Common myeloid progenitor, CD34-positive (primary cell): ENCODE measurements at regions not wholly inside any gene's neighbourhood (a gene's known extent, or its start where the extent isn't known, plus 50 kb on each side); places are given as distances from the start of the nearest gene placed in this dataset.

ENCODE experiments used
- CTCF ChIA-PET: fragments of 350-600 bp; sonication (Branson Sonifier 250); formaldehyde crosslinking; loops from one replicate; lab custom pipeline; 2021; ENCODE audit warnings: antibody characterized with exemption; lab: Charles Lee
- POLR2A ChIA-PET: fragments of 350-600 bp; sonication (Branson Sonifier 250); formaldehyde crosslinking; loops from one replicate; lab custom pipeline; 2021; ENCODE audit warnings: antibody characterized with exemption; lab: Charles Lee
- DNase-seq, 3 donors: peaks; one replicate each; pipeline versions ENCODE4 v3.0.0 to v3.0.0-alpha.2; 2013
- H3K27ac ChIP-seq, 2 experiments: 1 replicate in 1 of 2; 2 replicates in 1 of 2; pipeline ENCODE4 v1.7.0; 2013; ENCODE audit warnings: inconsistent platforms in 2 of 2, low read length in 2 of 2, mild to moderate bottlenecking in 2 of 2, low read depth in 1 of 2, moderate library complexity in 1 of 2; ENCODE audit not compliant: severe bottlenecking in 2 of 2, insufficient read depth in 1 of 2, poor library complexity in 1 of 2
- H3K27me3 ChIP-seq, 5 experiments: replicated peaks in 2 of 5; 1 replicate in 3 of 5; 2 replicates in 2 of 5; pipeline versions ENCODE4 v1.6.1 to v1.7.0; 2013; ENCODE audit warnings: low read length in 4 of 5, mild to moderate bottlenecking in 2 of 5, moderate library complexity in 2 of 5, inconsistent platforms in 1 of 5; ENCODE audit not compliant: insufficient read depth in 5 of 5, control insufficient read depth in 4 of 5
- H3K36me3 ChIP-seq, 4 experiments: 1 replicate in 2 of 4; 2 replicates in 2 of 4; pipeline versions ENCODE4 v1.6.1 to v1.7.0; 2013; ENCODE audit warnings: low read length in 3 of 4, control low read depth in 1 of 4, mild to moderate bottlenecking in 1 of 4; ENCODE audit not compliant: control insufficient read depth in 4 of 4, insufficient read depth in 4 of 4
- H3K4me1 ChIP-seq, 4 experiments: 1 replicate in 3 of 4; 2 replicates in 1 of 4; pipeline versions ENCODE4 v1.6.1 to v1.7.1; 2013; ENCODE audit warnings: low read length in 3 of 4, mild to moderate bottlenecking in 3 of 4, control low read depth in 1 of 4, inconsistent platforms in 1 of 4, moderate library complexity in 1 of 4; ENCODE audit not compliant: control insufficient read depth in 4 of 4, insufficient read depth in 4 of 4; ENCODE audit errors: control extremely low read depth in 1 of 4
- H3K4me3 ChIP-seq, 7 experiments: 1 replicate in 4 of 7; 2 replicates in 3 of 7; pipeline versions ENCODE4 v1.5.1 to v1.7.0; 2013; ENCODE audit warnings: mild to moderate bottlenecking in 7 of 7, low read length in 6 of 7, moderate library complexity in 6 of 7, inconsistent platforms in 2 of 7, low read depth in 2 of 7, control low read depth in 1 of 7; ENCODE audit not compliant: insufficient read depth in 4 of 7, control insufficient read depth in 1 of 7; ENCODE audit errors: extremely low read depth in 1 of 7
- H3K9me3 ChIP-seq, 5 experiments: 1 replicate in 4 of 5; 2 replicates in 1 of 5; pipeline versions ENCODE4 v1.6.1 to v1.7.1; 2013; ENCODE audit warnings: low read length in 4 of 5, mild to moderate bottlenecking in 2 of 5, inconsistent platforms in 1 of 5, low read depth in 1 of 5, moderate library complexity in 1 of 5; ENCODE audit not compliant: control insufficient read depth in 4 of 5, insufficient read depth in 2 of 5; ENCODE audit errors: control extremely low read depth in 1 of 5
- WGBS: methylation state at CpG from one replicate; pipeline ENCODE4 v1.1.5; 2013; ENCODE audit not compliant: insufficient coverage; 5-methylcytosine and 5-hydroxymethylcytosine counted together

DNA sequence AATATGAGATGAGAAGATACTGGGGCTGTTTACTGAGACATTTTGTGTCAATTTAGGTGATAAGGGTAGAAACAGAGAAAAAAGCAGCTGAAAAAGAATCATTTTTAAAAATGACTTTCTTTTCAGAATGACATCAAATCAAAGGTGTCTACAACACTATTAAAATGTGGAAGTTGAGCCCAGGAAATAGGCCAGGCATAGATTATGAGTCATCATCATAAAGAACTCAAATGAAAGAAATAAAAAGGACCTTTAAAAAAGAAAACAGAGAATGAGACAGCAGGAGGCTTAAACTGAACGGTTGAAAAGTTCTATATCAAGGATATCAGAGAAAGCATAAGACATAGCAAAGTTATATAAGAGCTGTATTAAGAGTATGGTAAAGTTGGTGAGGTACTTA lies 442.5 kb downstream of the CNTN6 start:
- WGBS: no CpG with 5 or more reads among the region's 1 CpG
- ChIA-PET CTCF (no interaction called here), POLR2A (no interaction called here)
- no peaks in the 10 kb centered on the region for H3K4me1 ChIP-seq
- H3K4me3 ChIP-seq: no peak overlapping the region
- no peaks in the 10 kb centered on the region for H3K36me3 ChIP-seq
- H3K27me3 ChIP-seq: no peaks in the 10 kb centered on the region
- H3K9me3 ChIP-seq: peaks cover 0 to 8% (median 0%) of the 10 kb centered on the region in 5 experiments
- H3K27ac ChIP-seq: no peak overlapping the region
- no peak for DNase-seq

DNA sequence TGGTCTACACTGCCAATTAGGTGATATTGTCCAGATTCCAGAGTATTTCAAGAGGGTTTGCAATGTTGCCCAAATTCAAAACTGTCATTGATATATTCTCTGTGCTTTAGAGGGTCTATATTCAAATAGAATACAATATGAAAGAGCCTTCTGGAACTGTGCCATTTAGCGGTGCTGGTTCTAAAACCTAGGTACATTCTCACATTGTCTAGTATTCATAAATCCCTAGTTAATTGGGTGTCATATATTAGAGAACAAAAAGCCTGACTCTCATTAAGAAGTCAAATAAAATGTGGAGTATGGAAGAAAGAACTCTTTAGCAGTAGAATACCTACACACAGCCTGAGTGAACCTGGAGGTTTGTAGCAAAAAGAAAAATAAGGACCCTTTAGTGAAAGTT lies 447.9 kb downstream of the CNTN6 start:
- Histone ChIP-seq H3K27ac (no peak overlapping the region), H3K27me3 (no peaks in the 10 kb centered on the region), H3K36me3 (no peaks in the 10 kb centered on the region), H3K4me3 (no peak overlapping the region), H3K9me3 (peaks cover 0 to 8% (median 0%) of the 10 kb centered on the region in 5 experiments), H3K4me1 (no peaks in the 10 kb centered on the region)
- WGBS: no CpG with 5 or more reads among the region's 1 CpG
- POLR2A ChIA-PET: no interaction called here
- no peak for DNase-seq
- CTCF ChIA-PET: no interaction called here

DNA sequence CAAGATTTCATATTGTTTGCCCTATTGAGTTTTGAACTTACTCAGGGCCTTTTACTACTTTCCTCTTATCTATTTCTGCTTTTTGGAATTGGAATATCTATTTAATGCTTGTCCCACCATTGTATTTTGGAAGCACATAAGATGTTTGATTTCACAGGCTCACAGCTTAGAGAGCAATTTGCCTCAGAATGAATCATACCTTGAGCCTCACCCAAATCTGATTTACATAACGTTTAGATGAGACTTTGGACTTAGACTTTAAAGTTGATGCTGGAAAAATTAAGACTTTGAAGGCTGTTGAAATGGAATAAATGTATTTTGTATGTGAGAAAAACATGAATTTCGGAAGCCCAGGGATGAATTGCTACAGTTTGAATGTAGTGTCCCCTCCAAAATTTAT lies 458.9 kb downstream of the CNTN6 start:
- no peaks in the 10 kb centered on the region for H3K4me1 ChIP-seq
- 91% methylated on average over 1 of the region's 2 CpGs for WGBS
- H3K36me3 ChIP-seq: no peaks in the 10 kb centered on the region
- no peak overlapping the region for H3K4me3 ChIP-seq
- CTCF ChIA-PET: no interaction called here
- no peak for DNase-seq
- peaks cover 0 to 1% (median 0%) of the 10 kb centered on the region in 5 experiments for H3K9me3 ChIP-seq
- no peaks in the 10 kb centered on the region for H3K27me3 ChIP-seq
- no peak overlapping the region for H3K27ac ChIP-seq
- POLR2A ChIA-PET: no interaction called here

DNA sequence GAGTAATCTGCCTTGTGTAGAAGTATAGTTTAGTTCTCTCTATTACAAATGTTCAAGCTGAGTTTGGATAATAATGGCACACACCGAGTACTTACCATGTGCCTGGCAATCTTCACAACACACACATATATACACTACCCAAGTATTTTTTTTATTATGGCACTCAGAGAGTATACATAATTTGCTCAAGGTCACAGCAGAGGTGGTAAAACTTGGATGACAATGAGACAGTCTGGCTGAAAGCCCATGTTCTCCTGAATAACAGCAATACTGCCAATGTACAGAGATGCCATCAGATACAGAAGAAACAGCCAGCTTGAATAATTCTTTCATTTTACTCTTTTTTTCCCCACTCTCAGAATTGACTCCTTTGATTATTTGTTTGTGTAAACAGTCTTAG lies 460.0 kb downstream of the CNTN6 start:
- POLR2A ChIA-PET: no interaction called here
- H3K27me3 ChIP-seq: no peaks in the 10 kb centered on the region
- no peak overlapping the region for H3K27ac ChIP-seq
- no peaks in the 10 kb centered on the region for H3K4me1 ChIP-seq
- H3K4me3 ChIP-seq: no peak overlapping the region
- CTCF ChIA-PET: no interaction called here
- no peaks in the 10 kb centered on the region for H3K36me3 ChIP-seq
- no peak for DNase-seq
- WGBS: 100% methylated on average over 1 of the region's 1 CpG
- peaks cover 0 to 1% (median 0%) of the 10 kb centered on the region in 5 experiments for H3K9me3 ChIP-seq

DNA sequence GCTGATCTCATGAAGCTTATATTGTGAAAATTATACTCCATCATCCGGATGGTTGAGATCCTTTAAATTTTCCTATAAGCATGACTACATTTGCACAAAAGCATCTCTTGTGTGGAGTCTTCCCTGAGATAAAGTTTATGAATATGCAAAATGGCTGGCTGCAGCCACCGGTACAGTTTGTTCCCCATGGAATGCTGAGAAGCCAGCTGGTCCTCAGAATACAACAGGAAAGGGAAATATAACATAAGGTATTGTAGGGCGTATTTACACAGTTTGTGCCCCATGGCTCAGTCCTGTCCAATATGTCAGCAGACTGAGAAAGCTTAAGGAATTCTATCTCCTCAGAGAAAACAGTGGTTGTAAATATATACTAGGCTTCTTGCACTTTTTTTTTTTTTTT lies 468.6 kb downstream of the CNTN6 start:
- H3K9me3 ChIP-seq: peaks cover 0 to 2% (median 0%) of the 10 kb centered on the region in 5 experiments
- no peak for DNase-seq
- no peak overlapping the region for H3K27ac ChIP-seq
- H3K27me3 ChIP-seq: no peaks in the 10 kb centered on the region
- no peaks in the 10 kb centered on the region for H3K36me3 ChIP-seq
- WGBS: 96% methylated on average over 2 of the region's 3 CpGs
- H3K4me1 ChIP-seq: no peaks in the 10 kb centered on the region
- ChIA-PET CTCF (no interaction called here), POLR2A (no interaction called here)
- no peak overlapping the region for H3K4me3 ChIP-seq

DNA sequence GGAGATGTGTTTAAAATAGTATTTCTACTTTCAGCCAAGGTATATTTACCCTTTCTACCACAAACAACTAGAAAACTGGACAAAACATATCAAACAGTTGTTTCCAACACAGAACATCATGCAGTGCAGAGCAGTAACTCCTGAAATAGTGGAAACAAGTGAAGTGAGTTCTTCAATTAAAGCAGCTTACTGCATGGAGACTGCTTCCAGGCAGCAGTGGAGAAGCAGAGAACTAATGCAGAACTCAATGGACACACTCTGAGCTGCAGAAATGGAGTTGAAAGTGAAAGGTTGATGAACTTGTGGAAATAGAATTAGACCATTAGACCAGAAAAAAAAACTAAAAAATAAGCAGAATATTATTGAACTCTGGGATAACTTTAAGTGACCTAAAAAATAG lies 478.9 kb downstream of the CNTN6 start:
- no peak overlapping the region for H3K27ac ChIP-seq
- H3K9me3 ChIP-seq: no peaks in the 10 kb centered on the region
- ChIA-PET CTCF (no interaction called here), POLR2A (no interaction called here)
- H3K36me3 ChIP-seq: no peaks in the 10 kb centered on the region
- H3K4me1 ChIP-seq: no peaks in the 10 kb centered on the region
- H3K27me3 ChIP-seq: no peaks in the 10 kb centered on the region
- DNase-seq: no peak
- no peak overlapping the region for H3K4me3 ChIP-seq

DNA sequence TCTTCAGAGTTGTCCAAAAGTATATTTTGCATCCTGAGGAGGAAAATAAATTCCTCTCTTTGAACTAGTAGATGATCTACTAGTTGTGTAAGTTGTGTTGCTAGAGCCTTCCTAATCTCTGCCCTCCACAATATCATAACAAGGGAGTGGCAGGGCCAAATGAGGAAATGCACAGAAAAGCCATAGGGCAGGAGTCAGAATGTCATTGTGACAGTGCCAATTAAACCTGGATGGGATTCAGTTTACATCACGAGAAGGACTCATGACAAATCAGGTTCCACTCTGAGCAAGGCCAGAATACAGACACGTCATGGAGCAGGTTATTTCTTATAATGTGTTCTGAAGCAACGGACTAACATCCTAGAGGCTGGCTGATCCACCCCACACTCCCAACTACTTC lies 483.2 kb downstream of the CNTN6 start:
- 100% methylated on average over 2 of the region's 3 CpGs for WGBS
- no peaks in the 10 kb centered on the region for H3K27me3 ChIP-seq
- POLR2A ChIA-PET: no interaction called here
- H3K4me3 ChIP-seq: no peak overlapping the region
- H3K9me3 ChIP-seq: peaks cover 0 to under 1% (median 0%) of the 10 kb centered on the region in 5 experiments
- H3K36me3 ChIP-seq: no peaks in the 10 kb centered on the region
- CTCF ChIA-PET: no interaction called here
- no peaks in the 10 kb centered on the region for H3K4me1 ChIP-seq
- DNase-seq: no peak
- no peak overlapping the region for H3K27ac ChIP-seq
